Endothelial cell of umbilical vein (primary cell): ENCODE measurements at regions not wholly inside any gene's neighbourhood (a gene's known extent, or its start where the extent isn't known, plus 50 kb on each side); places are given as distances from the start of the nearest gene placed in this dataset.

ENCODE experiments used
- BruUV-seq: library from RNA; stranded (reverse); fragments of 400-500 nt; replicated peaks from 2 replicates; lab custom pipeline; 2021; lab: Mats Ljungman, UMichigan
- CTCF ChIA-PET: fragments of 300-600, 350-600 bp; sonication (Branson Sonifier 250); formaldehyde crosslinking; loops from one replicate; lab custom pipeline; 2021; ENCODE audit warnings: antibody characterized with exemption, inconsistent platforms; lab: Charles Lee
- POLR2A ChIA-PET: fragments of 300-600, 350-600 bp; sonication (Branson Sonifier 250); formaldehyde crosslinking; loops from one replicate; lab custom pipeline; 2021; ENCODE audit warnings: antibody characterized with exemption, inconsistent platforms; lab: Charles Lee
- DNase-seq: peaks from one replicate; pipeline ENCODE4 v3.0.0-alpha.2; 2011; ENCODE audit warnings: low read depth, low spot score
- FAIRE-seq: peaks from 2 replicates; lab custom pipeline; 2011; peaks lifted over from hg19 to GRCh38; lab: Jason Lieb, UNC
- H2AFZ ChIP-seq: 2 replicates; pipeline ENCODE4 v1.6.0; 2012; ENCODE audit warnings: low read depth, low read length, control low read depth, inconsistent platforms
- H3K27ac ChIP-seq: 2 replicates; pipeline ENCODE4 v1.5.1; 2011; ENCODE audit warnings: low read depth, mild to moderate bottlenecking, control low read depth, low read length, moderate library complexity; ENCODE audit not compliant: insufficient read depth
- H3K27me3 ChIP-seq, 2 experiments: 2 replicates each; pipeline versions ENCODE4 v1.6.0 to v1.6.1; 2011; ENCODE audit warnings: low read length in 2 of 2, mixed read lengths in 1 of 2; ENCODE audit not compliant: control insufficient read depth in 2 of 2, insufficient read depth in 2 of 2
- H3K36me3 ChIP-seq, 2 experiments: 2 replicates in 1 of 2; 3 replicates in 1 of 2; pipeline ENCODE4 v1.5.1; 2011; ENCODE audit warnings: low read length in 2 of 2, mild to moderate bottlenecking in 1 of 2, moderate library complexity in 1 of 2; ENCODE audit not compliant: control insufficient read depth in 2 of 2, insufficient read depth in 2 of 2; ENCODE audit errors: extremely low read depth in 1 of 2
- H3K4me1 ChIP-seq: 3 replicates; pipeline ENCODE4 v1.5.1; 2011; ENCODE audit warnings: mild to moderate bottlenecking, low read length; ENCODE audit not compliant: control insufficient read depth, insufficient read depth; ENCODE audit errors: extremely low read depth
- H3K4me2 ChIP-seq: 2 replicates; pipeline ENCODE4 v1.6.1; 2011; ENCODE audit warnings: low read length, control low read depth, mixed read lengths; ENCODE audit not compliant: insufficient read depth
- H3K4me3 ChIP-seq, 3 experiments: fragments of 200-600 bp in 1 of 3; sonication (generic), shearing (Covaris generic) in 1 of 3; replicated peaks in 1 of 3; 2 replicates each; pipeline ENCODE4 v1.5.1; 2011 to 2016; ENCODE audit warnings: control low read depth in 3 of 3, low read length in 3 of 3, mild to moderate bottlenecking in 2 of 3, inconsistent platforms in 1 of 3, low read depth in 1 of 3, moderate library complexity in 1 of 3; ENCODE audit not compliant: insufficient read depth in 1 of 3
- H3K79me2 ChIP-seq: 2 replicates; pipeline ENCODE4 v1.6.0; 2012; ENCODE audit warnings: low read length, inconsistent platforms; ENCODE audit not compliant: control insufficient read depth, insufficient read depth
- H3K9ac ChIP-seq: replicated peaks from 2 replicates; pipeline ENCODE3; 2011; ENCODE audit warnings: low read length, control low read depth; ENCODE audit not compliant: insufficient read depth; ENCODE audit errors: extremely low read depth
- H3K9me1 ChIP-seq: replicated peaks from 3 replicates; pipeline ENCODE4 v1.6.0; 2011; ENCODE audit warnings: mild to moderate bottlenecking, low read length; ENCODE audit not compliant: control insufficient read depth, insufficient read depth; ENCODE audit errors: extremely low read depth
- H3K9me3 ChIP-seq: replicated peaks from 2 replicates; pipeline ENCODE4 v1.5.1; 2012; ENCODE audit warnings: low read length, inconsistent platforms; ENCODE audit not compliant: control insufficient read depth, insufficient read depth
- H4K20me1 ChIP-seq: replicated peaks from 2 replicates; pipeline ENCODE3; 2011; ENCODE audit warnings: mild to moderate bottlenecking, low read length; ENCODE audit not compliant: control insufficient read depth, insufficient read depth; ENCODE audit errors: extremely low read depth
- EZH2 ChIP-seq: IDR thresholded peaks from 2 replicates; pipeline ENCODE4 v1.6.1; 2012; ENCODE audit warnings: borderline replicate concordance, low read depth, mild to moderate bottlenecking, moderate library complexity, low read length, inconsistent platforms; ENCODE audit not compliant: severe bottlenecking
- FOS ChIP-seq: IDR thresholded peaks from 2 replicates; pipeline ENCODE4 v1.6.1; 2011; ENCODE audit warnings: mild to moderate bottlenecking, low read length, moderate library complexity, borderline replicate concordance; ENCODE audit not compliant: insufficient read depth
- GATA2 ChIP-seq: IDR thresholded peaks from 2 replicates; pipeline ENCODE4 v1.7.0; 2011; ENCODE audit warnings: low read depth, mild to moderate bottlenecking, moderate library complexity, mixed read lengths, low read length; ENCODE audit not compliant: insufficient read length, insufficient read depth
- JUN ChIP-seq: IDR thresholded peaks from 2 replicates; pipeline ENCODE4 v1.6.1; 2011; ENCODE audit warnings: borderline replicate concordance, low read depth; ENCODE audit not compliant: insufficient read length, insufficient read depth
- POLR2A ChIP-seq: IDR thresholded peaks from 2 replicates; pipeline ENCODE4 v1.6.1; 2012; ENCODE audit warnings: low read depth, mild to moderate bottlenecking, control low read depth, low read length
- POLR2AphosphoS5 ChIP-seq: IDR thresholded peaks from 2 replicates; pipeline ENCODE4 v1.6.1; 2012; ENCODE audit warnings: low read depth, mild to moderate bottlenecking, control low read depth, low read length, moderate library complexity; ENCODE audit not compliant: insufficient read depth
- dilution Hi-C: fragments of 300-500 bp; cut with MboI; formaldehyde crosslinking; loops from one replicate; pipeline ENCODE4 v1.15.0; 2019; ENCODE audit warnings: low sequenced_read_pairs; ENCODE audit not compliant: extremely low pct_ligation_motif_present
- intact Hi-C: fragments of 100-400 bp; cut with micrococcal nuclease; formaldehyde crosslinking; loops from one replicate; pipeline ENCODE4 v1.10.0; 2022
- TF ChIP-seq, protein P1 (sequence below), 2 donors: IDR thresholded peaks; 1 replicate in 1 of 2; 2 replicates in 1 of 2; pipeline ENCODE4 v1.5.1; 2011; ENCODE audit warnings: low read length in 2 of 2, mild to moderate bottlenecking in 2 of 2, moderate library complexity in 2 of 2, control low read depth in 1 of 2, inconsistent platforms in 1 of 2, low read depth in 1 of 2; ENCODE audit not compliant: insufficient read depth in 1 of 2; ENCODE audit errors: extremely low read depth in 1 of 2
- TF ChIP-seq, protein P2 (sequence below): IDR thresholded peaks from 2 replicates; pipeline ENCODE4 v1.6.1; 2011; ENCODE audit not compliant: insufficient read depth, insufficient read length

DNA sequence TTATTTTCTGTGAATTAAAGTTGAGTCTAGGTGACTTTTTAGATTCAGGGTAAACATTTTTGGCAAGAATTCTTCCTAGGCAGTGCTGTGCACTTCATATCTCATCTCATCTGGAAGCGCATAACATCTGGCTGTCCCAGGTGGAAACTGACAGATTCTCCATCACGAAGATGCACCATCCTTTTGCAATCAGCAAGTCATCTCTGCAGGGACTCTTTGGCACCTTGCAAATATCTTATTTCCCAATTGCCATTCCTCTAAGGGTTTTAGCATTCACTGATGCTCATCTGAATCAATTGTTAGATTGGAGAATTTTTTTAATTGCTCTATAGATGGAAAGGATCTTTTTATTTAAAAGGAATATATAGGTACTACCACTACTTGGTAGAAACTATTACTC lies 282.7 kb upstream of the ATP10A start:
- TF ChIP-seq POLR2AphosphoS5 = no peak
- no peak for TF ChIP-seq JUN
- TF ChIP-seq, protein P1, sequence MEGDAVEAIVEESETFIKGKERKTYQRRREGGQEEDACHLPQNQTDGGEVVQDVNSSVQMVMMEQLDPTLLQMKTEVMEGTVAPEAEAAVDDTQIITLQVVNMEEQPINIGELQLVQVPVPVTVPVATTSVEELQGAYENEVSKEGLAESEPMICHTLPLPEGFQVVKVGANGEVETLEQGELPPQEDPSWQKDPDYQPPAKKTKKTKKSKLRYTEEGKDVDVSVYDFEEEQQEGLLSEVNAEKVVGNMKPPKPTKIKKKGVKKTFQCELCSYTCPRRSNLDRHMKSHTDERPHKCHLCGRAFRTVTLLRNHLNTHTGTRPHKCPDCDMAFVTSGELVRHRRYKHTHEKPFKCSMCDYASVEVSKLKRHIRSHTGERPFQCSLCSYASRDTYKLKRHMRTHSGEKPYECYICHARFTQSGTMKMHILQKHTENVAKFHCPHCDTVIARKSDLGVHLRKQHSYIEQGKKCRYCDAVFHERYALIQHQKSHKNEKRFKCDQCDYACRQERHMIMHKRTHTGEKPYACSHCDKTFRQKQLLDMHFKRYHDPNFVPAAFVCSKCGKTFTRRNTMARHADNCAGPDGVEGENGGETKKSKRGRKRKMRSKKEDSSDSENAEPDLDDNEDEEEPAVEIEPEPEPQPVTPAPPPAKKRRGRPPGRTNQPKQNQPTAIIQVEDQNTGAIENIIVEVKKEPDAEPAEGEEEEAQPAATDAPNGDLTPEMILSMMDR (IDR thresholded peaks at IDR 0.05; ENCODE audit: extremely low read depth in 1 of 2, insufficient read depth in 1 of 2, low read depth in 1 of 2, low read length in 2 of 2) = no peak
- TF ChIP-seq GATA2 = no peak
- CTCF ChIA-PET = no interaction called here
- no peaks in the 10 kb centered on the region for H3K36me3 ChIP-seq
- H3K27me3 ChIP-seq = no peaks in the 10 kb centered on the region
- peaks cover 5% of the 10 kb centered on the region for H3K9me3 ChIP-seq
- no peak overlapping the region for H3K4me3 ChIP-seq
- POLR2A ChIA-PET = no interaction called here
- intact Hi-C loops (no loop called here), dilution Hi-C loops (no loop called here)
- no peaks in the 10 kb centered on the region for H4K20me1 ChIP-seq
- FAIRE-seq (no peak), DNase-seq (no peak)
- no peak overlapping the region for H3K27ac ChIP-seq
- H3K9me1 ChIP-seq = no peaks in the 10 kb centered on the region
- H3K79me2 ChIP-seq = no peaks in the 10 kb centered on the region
- no peaks in the 10 kb centered on the region for H3K4me1 ChIP-seq
- no TSS peak for BruUV-seq
- no peak overlapping the region for H3K9ac ChIP-seq
- H2AFZ ChIP-seq = no peak overlapping the region
- H3K4me2 ChIP-seq = no peak overlapping the region

DNA sequence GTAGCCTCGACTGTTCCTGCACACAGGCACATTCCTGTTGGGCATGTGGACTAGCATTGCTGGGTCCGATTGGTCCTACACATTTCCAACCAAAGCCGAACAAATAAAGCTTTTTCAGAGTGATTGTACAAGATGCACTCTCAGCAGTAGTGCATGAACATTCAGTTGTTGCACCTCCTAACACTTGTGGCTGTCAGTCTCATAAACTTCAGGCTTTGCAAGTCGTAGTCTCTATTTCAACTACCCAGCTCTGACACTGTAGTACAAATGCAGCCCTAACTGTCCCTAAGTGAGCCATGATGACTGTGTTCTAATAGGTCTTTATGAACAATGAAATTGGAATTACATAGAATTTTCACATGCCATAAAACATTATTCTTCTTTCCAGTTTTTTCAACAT lies 281.7 kb upstream of the ATP10A start:
- FAIRE-seq (no peak), DNase-seq (no peak)
- no peak overlapping the region for H3K9ac ChIP-seq
- H3K4me2 ChIP-seq = no peak overlapping the region
- H4K20me1 ChIP-seq = no peaks in the 10 kb centered on the region
- TF ChIP-seq POLR2AphosphoS5 = no peak
- TF ChIP-seq, protein P2, sequence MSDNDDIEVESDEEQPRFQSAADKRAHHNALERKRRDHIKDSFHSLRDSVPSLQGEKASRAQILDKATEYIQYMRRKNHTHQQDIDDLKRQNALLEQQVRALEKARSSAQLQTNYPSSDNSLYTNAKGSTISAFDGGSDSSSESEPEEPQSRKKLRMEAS = no peak
- TF ChIP-seq EZH2 = no peak
- no peak for TF ChIP-seq JUN
- no peak for TF ChIP-seq POLR2A
- TF ChIP-seq GATA2 = no peak
- TF ChIP-seq, protein P1 (IDR thresholded peaks at IDR 0.05; ENCODE audit: extremely low read depth in 1 of 2, insufficient read depth in 1 of 2, low read depth in 1 of 2, low read length in 2 of 2) = no peak
- TF ChIP-seq FOS = no peak
- H3K9me3 ChIP-seq = peaks cover 5% of the 10 kb centered on the region
- CTCF ChIA-PET = no interaction called here
- no peaks in the 10 kb centered on the region for H3K9me1 ChIP-seq
- H3K4me1 ChIP-seq = no peaks in the 10 kb centered on the region
- BruUV-seq = no TSS peak
- POLR2A ChIA-PET = no interaction called here
- no peaks in the 10 kb centered on the region for H3K79me2 ChIP-seq
- H2AFZ ChIP-seq = no peak overlapping the region
- H3K27ac ChIP-seq = no peak overlapping the region
- dilution Hi-C loops = no loop called here
- intact Hi-C loops = no loop called here
- H3K27me3 ChIP-seq = no peaks in the 10 kb centered on the region
- H3K36me3 ChIP-seq = no peaks in the 10 kb centered on the region
- H3K4me3 ChIP-seq = no peak overlapping the region
